ENCODE measurements at regions not wholly inside any gene's neighbourhood (a gene's known extent, or its start where the extent isn't known, plus 50 kb on each side); places are given as distances from the start of the nearest gene placed in this dataset.

DNA sequence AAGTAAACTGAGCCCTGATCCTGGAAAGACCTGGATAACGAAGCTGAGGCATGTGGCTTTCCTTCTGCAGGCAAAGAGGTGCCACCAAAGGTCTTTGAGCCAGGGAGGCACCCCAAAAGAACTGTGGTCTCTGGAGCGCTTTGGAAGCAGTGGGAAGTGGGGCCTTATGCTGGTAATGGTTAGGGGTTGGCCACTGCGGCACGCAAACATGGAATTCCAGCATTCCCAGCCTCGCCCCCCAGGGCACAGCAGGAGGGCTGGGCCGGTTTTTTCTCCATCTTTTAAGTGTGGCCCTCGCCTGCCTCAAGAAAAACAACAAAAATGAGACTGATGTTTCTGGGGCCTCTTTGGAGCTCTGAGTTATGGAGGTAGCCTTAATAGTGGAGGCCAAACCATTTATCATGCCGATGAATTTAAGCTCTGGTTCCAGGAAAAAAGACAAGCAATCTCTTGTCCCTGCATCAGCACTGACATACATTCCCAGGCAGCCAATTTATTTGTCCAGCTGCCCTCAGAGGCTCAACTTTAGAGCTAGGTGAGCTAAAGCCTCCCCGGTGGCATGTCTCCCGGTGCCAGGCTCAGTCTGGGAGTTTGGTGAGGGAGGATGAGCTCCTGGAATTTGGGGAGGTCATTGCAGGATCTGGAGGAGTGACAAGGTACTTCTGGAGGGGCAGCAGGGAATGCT is 109.0 kb downstream of the TLE3 start:
- H3K4me3 ChIP-seq (ENCODE audit: low read depth, low read length), result no peak overlapping the region

GRCh38 chr15:69990566-69991421 is 106.9 kb downstream of the TLE3 start:
- DNase-seq (ENCODE audit: low read depth), result no peak

More for the DNA sequence above, 109.0 kb downstream of the TLE3 start:
- DNase-seq (ENCODE audit: low read depth), result no peak

GRCh38 chr15:69991551-69991980 is 106.2 kb downstream of the TLE3 start:
- no peak for DNase-seq (ENCODE audit: low read depth)
- H3K4me3 ChIP-seq (ENCODE audit: low read depth, low read length), result no peak overlapping the region

More at GRCh38 chr15:69990566-69991421, 106.9 kb downstream of the TLE3 start:
- no peak overlapping the region for H3K4me3 ChIP-seq (ENCODE audit: low read depth, low read length)

- no peak overlapping the region for H3K4me3 ChIP-seq (ENCODE audit: low read depth, low read length)
- no peak for DNase-seq (ENCODE audit: low read depth)
Measured at GRCh38 chr15:69992348-69992747, 105.4 kb downstream of the TLE3 start.

DNA sequence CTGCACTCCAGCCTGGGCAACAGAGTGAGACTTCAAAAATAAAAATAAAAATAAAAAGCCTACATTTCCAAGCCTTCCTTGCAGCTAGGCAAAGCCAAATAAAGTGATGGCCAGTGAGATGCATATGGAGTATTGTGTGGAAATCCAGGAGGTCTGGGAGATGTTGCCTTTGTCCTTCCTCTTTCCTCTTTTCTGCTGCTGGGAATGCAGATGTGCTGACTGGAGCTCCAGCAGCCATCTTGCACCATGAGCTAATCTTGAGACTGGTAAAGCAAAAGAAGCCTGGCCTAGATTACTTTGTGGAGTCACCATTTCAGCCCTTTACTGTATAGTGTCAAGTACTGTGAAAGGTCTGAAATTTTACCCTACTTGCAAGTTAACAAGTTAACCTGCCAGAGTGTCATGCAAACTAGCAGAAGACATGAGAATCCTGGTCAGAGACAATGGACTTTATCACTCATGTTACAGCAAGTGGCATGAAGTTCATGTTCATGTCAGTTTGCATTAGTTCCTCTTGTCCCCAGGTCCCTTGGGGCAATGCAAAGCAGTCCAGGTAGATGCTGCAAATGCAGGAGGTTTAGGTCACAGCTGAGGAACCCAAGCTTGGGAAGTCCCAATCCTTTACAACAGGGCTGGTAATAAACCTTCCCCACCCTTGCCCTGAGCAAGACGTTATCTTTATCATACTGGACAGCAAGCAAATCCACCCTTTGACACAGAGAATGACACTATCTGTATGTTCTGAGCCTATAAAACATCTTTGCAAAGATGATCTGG is 103.1 kb downstream of the TLE3 start:
- no peak for DNase-seq (ENCODE audit: low read depth)
- H3K4me3 ChIP-seq (ENCODE audit: low read depth, low read length), result no peak overlapping the region

- DNase-seq (ENCODE audit: low read depth), result no peak
- H3K4me3 ChIP-seq (ENCODE audit: low read depth, low read length), result no peak overlapping the region
Measured at GRCh38 chr15:69996321-69997160, 101.2 kb downstream of the TLE3 start.

DNA sequence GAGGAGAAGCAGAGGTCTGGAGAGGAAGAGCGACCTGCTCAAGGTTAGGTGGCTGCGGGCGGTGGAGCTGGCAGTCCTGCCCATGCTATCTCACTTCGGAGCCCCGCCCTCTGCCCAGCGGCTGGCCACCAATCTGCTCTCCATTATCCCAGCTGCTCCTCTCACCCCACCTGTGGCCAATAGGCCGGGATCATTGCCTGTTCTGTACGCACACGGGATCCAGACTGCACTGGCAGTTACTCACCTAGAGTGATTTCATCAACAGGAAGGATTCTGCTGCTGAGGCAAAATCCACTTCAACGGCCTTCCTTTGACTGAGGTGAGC is 100.6 kb downstream of the TLE3 start:
- H3K4me3 ChIP-seq (ENCODE audit: low read depth, low read length), result no peak overlapping the region
- DNase-seq (ENCODE audit: low read depth), result no peak
